GM23338 (cell line): ENCODE measurements at regions not wholly inside any gene's neighbourhood (a gene's known extent, or its start where the extent isn't known, plus 50 kb on each side); places are given as distances from the start of the nearest gene placed in this dataset.

ENCODE experiments used
- ATAC-seq: fragments of 200-7000 bp; cut with Tn5 transposase; 3 replicates; pipeline ENCODE4 v1.9.1; 2020
- DNase-seq: peaks from one replicate; pipeline ENCODE4 v3.0.0-alpha.2; 2015; ENCODE audit warnings: low spot score
- H2AFZ ChIP-seq: fragments of 200-600 bp; sonication (generic); 2 replicates; pipeline ENCODE4 v1.8.0; 2016; ENCODE audit warnings: antibody characterized with exemption, mild to moderate bottlenecking, moderate library complexity
- H3F3A ChIP-seq: fragments of 200-600 bp; sonication (generic); replicated peaks from 2 replicates; pipeline ENCODE4 v1.8.0; 2017; ENCODE audit warnings: antibody characterized with exemption, mixed run types, low read depth
- H3K27ac ChIP-seq: fragments of 200-600 bp; sonication (generic); 2 replicates; pipeline ENCODE4 v1.6.1; 2016; ENCODE audit warnings: low read depth
- H3K27me3 ChIP-seq: fragments of 200-600 bp; sonication (generic); 2 replicates; pipeline ENCODE4 v1.8.0; 2016; ENCODE audit warnings: mild to moderate bottlenecking, mixed run types, moderate library complexity; ENCODE audit not compliant: insufficient read depth
- H3K36me3 ChIP-seq: fragments of 200-600 bp; sonication (generic); 2 replicates; pipeline ENCODE4 v1.8.0; 2016; ENCODE audit warnings: mild to moderate bottlenecking; ENCODE audit not compliant: insufficient read depth
- H3K4me1 ChIP-seq: fragments of 200-600 bp; sonication (generic); 2 replicates; pipeline ENCODE4 v1.8.0; 2016; ENCODE audit warnings: mild to moderate bottlenecking, moderate library complexity; ENCODE audit not compliant: insufficient read depth
- H3K4me2 ChIP-seq: fragments of 200-600 bp; sonication (generic); 2 replicates; pipeline ENCODE4 v1.7.1; 2017; ENCODE audit warnings: mixed run types
- H3K4me3 ChIP-seq: fragments of 200-600 bp; sonication (generic); 2 replicates; pipeline ENCODE4 v1.6.1; 2016; ENCODE audit warnings: mixed run types
- H3K79me2 ChIP-seq: fragments of 200-600 bp; sonication (generic); replicated peaks from 2 replicates; pipeline ENCODE4 v1.8.0; 2017; ENCODE audit warnings: mild to moderate bottlenecking; ENCODE audit not compliant: insufficient read depth
- H3K9me2 ChIP-seq: fragments of 200-600 bp; sonication (generic); 2 replicates; pipeline ENCODE4 v1.8.0; 2017; ENCODE audit not compliant: insufficient read depth
- H4K20me1 ChIP-seq: fragments of 200-600 bp; sonication (generic); replicated peaks from 2 replicates; pipeline ENCODE4 v1.8.0; 2017; ENCODE audit warnings: mild to moderate bottlenecking; ENCODE audit not compliant: insufficient read depth
- H3K27ac Mint-ChIP-seq: 2 replicates; pipeline ENCODE4 v1.8.0; 2020; ENCODE audit warnings: inconsistent platforms, mild to moderate bottlenecking, moderate library complexity, mixed read lengths
- H3K27me3 Mint-ChIP-seq: 3 replicates; pipeline ENCODE4 v1.8.0; 2022; ENCODE audit warnings: low read depth, mild to moderate bottlenecking, moderate library complexity, mixed read lengths, inconsistent platforms; ENCODE audit not compliant: insufficient read depth, poor library complexity
- H3K36me3 Mint-ChIP-seq: 3 replicates; pipeline ENCODE4 v1.8.0; 2021; ENCODE audit warnings: low read depth, mild to moderate bottlenecking, inconsistent platforms, moderate library complexity, mixed read lengths
- H3K4me1 Mint-ChIP-seq: 3 replicates; pipeline ENCODE4 v1.8.0; 2020; ENCODE audit warnings: mild to moderate bottlenecking, inconsistent platforms, mixed read lengths
- H3K4me3 Mint-ChIP-seq: 3 replicates; pipeline ENCODE4 v1.8.0; 2021; ENCODE audit warnings: moderate library complexity, mild to moderate bottlenecking, inconsistent platforms, mixed read lengths
- H3K9me3 Mint-ChIP-seq: 3 replicates; pipeline ENCODE4 v1.8.0; 2020; ENCODE audit warnings: moderate library complexity, mild to moderate bottlenecking, inconsistent platforms, mixed read lengths
- CREB1 ChIP-seq: fragments of 250-450 bp; sonication (Bioruptor Pico); IDR thresholded peaks from 2 replicates; pipeline ENCODE4 v1.5.0; 2020; ENCODE audit warnings: low read depth, mild to moderate bottlenecking, moderate library complexity
- EZH2 ChIP-seq: fragments of 200-600 bp; sonication (generic); IDR thresholded peaks from one replicate; pipeline ENCODE4 v1.8.0; 2017; ENCODE audit warnings: antibody characterized with exemption, mild to moderate bottlenecking, low read depth; ENCODE audit not compliant: unreplicated experiment
- EZH2phosphoT487 ChIP-seq: fragments of 200-600 bp; sonication (generic); IDR thresholded peaks from one replicate; pipeline ENCODE4 v1.8.1; 2018; ENCODE audit warnings: antibody characterized with exemption; ENCODE audit not compliant: unreplicated experiment
- JUNB ChIP-seq: IDR thresholded peaks from one replicate; pipeline ENCODE4 v1.6.1; 2016; ENCODE audit warnings: antibody characterized with exemption; ENCODE audit not compliant: unreplicated experiment
- NANOG ChIP-seq: IDR thresholded peaks from 2 replicates; pipeline ENCODE4 v1.6.1; 2016; ENCODE audit warnings: antibody characterized with exemption, borderline replicate concordance
- POLR2AphosphoS5 ChIP-seq: IDR thresholded peaks from 2 replicates; pipeline ENCODE4 v1.6.1; 2016; ENCODE audit warnings: antibody characterized with exemption, low read depth
- STAT1 ChIP-seq: IDR thresholded peaks from one replicate; pipeline ENCODE4 v1.6.1; 2016; ENCODE audit warnings: antibody characterized with exemption; ENCODE audit not compliant: unreplicated experiment
- ZNF114 ChIP-seq: fragments of 250-450 bp; sonication (Bioruptor Pico); IDR thresholded peaks from 2 replicates; pipeline ENCODE4 v1.5.0; 2020; ENCODE audit warnings: mild to moderate bottlenecking, moderate library complexity
- ZNF331 ChIP-seq: fragments of 250-450 bp; sonication (Bioruptor Pico); IDR thresholded peaks from 2 replicates; pipeline ENCODE4 v1.5.0; 2020; ENCODE audit warnings: low read depth, mild to moderate bottlenecking, moderate library complexity
- TF ChIP-seq, protein P1 (sequence below), 2 experiments: fragments of 200-600 bp in 1 of 2; sonication (generic) in 1 of 2; conservative IDR thresholded peaks; 2 replicates each; pipeline versions ENCODE4 v1.5.1 to v1.6.1; 2016 to 2017; ENCODE audit warnings: antibody characterized with exemption in 2 of 2, low read depth in 2 of 2, mild to moderate bottlenecking in 2 of 2, moderate library complexity in 1 of 2
- TF ChIP-seq, protein P2 (sequence below): IDR thresholded peaks from one replicate; pipeline ENCODE4 v1.6.1; 2018; ENCODE audit warnings: antibody characterized with exemption; ENCODE audit not compliant: unreplicated experiment
- TF ChIP-seq, protein P3 (sequence below): fragments of 250-450 bp; sonication (Bioruptor Pico); IDR thresholded peaks from 2 replicates; pipeline ENCODE4 v1.5.0; 2020; ENCODE audit warnings: mild to moderate bottlenecking, moderate library complexity
- TF ChIP-seq, protein P4 (sequence below): IDR thresholded peaks from 2 replicates; pipeline ENCODE4 v1.6.1; 2016; ENCODE audit warnings: antibody characterized with exemption

DNA sequence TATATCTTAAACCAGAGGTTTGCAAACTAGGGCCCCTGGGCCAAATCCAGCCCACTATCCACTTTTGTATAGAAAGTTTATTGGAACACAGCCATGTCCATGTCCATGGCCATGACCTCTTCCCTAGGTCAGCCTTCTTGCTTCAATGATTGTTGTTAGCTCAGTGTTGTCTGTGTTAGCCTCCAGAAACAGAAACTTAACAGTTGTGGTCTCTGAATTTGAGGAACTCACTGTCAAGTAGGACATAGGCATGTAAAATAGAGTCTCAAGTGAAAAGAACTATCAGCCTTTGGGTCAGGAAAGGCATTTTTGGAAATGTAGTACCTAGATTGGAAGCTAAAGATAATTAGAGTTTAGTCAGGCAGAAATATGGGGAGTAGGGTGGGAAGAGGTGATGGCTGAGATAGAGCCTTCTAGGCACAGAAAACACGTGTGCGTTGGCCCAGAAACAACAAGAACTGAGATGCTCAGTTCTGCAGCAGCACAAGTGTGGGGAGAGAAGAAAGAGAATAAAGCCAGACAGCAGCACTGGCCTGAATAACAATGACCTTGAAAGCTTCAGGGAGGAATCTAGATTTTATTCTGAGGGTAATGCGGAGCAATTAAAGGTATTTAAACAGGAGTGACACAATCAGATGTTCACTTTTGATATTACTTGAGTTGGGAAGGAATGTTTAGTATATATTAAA, 87.0 kb upstream of the OLIG3 start:
- peaks cover 2% of the 10 kb centered on the region for H3K27me3 Mint-ChIP-seq
- no peak overlapping the region; the same call in 1 of the 2 replicates for H3K4me2 ChIP-seq
- TF ChIP-seq STAT1 (no peak), EZH2phosphoT487 (no peak), ZNF331 (CRISPR knock-in tag) (no peak), POLR2AphosphoS5 (no peak), JUNB (no peak), ZNF114 (CRISPR knock-in tag) (no peak), CREB1 (no peak), NANOG (no peak), EZH2 (no peak)
- TF ChIP-seq, protein P1, sequence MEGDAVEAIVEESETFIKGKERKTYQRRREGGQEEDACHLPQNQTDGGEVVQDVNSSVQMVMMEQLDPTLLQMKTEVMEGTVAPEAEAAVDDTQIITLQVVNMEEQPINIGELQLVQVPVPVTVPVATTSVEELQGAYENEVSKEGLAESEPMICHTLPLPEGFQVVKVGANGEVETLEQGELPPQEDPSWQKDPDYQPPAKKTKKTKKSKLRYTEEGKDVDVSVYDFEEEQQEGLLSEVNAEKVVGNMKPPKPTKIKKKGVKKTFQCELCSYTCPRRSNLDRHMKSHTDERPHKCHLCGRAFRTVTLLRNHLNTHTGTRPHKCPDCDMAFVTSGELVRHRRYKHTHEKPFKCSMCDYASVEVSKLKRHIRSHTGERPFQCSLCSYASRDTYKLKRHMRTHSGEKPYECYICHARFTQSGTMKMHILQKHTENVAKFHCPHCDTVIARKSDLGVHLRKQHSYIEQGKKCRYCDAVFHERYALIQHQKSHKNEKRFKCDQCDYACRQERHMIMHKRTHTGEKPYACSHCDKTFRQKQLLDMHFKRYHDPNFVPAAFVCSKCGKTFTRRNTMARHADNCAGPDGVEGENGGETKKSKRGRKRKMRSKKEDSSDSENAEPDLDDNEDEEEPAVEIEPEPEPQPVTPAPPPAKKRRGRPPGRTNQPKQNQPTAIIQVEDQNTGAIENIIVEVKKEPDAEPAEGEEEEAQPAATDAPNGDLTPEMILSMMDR (conservative IDR thresholded peaks at IDR 0.05; ENCODE audit: low read depth in 2 of 2): no peak
- TF ChIP-seq, protein P2, sequence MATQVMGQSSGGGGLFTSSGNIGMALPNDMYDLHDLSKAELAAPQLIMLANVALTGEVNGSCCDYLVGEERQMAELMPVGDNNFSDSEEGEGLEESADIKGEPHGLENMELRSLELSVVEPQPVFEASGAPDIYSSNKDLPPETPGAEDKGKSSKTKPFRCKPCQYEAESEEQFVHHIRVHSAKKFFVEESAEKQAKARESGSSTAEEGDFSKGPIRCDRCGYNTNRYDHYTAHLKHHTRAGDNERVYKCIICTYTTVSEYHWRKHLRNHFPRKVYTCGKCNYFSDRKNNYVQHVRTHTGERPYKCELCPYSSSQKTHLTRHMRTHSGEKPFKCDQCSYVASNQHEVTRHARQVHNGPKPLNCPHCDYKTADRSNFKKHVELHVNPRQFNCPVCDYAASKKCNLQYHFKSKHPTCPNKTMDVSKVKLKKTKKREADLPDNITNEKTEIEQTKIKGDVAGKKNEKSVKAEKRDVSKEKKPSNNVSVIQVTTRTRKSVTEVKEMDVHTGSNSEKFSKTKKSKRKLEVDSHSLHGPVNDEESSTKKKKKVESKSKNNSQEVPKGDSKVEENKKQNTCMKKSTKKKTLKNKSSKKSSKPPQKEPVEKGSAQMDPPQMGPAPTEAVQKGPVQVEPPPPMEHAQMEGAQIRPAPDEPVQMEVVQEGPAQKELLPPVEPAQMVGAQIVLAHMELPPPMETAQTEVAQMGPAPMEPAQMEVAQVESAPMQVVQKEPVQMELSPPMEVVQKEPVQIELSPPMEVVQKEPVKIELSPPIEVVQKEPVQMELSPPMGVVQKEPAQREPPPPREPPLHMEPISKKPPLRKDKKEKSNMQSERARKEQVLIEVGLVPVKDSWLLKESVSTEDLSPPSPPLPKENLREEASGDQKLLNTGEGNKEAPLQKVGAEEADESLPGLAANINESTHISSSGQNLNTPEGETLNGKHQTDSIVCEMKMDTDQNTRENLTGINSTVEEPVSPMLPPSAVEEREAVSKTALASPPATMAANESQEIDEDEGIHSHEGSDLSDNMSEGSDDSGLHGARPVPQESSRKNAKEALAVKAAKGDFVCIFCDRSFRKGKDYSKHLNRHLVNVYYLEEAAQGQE: no peak
- TF ChIP-seq, protein P3, sequence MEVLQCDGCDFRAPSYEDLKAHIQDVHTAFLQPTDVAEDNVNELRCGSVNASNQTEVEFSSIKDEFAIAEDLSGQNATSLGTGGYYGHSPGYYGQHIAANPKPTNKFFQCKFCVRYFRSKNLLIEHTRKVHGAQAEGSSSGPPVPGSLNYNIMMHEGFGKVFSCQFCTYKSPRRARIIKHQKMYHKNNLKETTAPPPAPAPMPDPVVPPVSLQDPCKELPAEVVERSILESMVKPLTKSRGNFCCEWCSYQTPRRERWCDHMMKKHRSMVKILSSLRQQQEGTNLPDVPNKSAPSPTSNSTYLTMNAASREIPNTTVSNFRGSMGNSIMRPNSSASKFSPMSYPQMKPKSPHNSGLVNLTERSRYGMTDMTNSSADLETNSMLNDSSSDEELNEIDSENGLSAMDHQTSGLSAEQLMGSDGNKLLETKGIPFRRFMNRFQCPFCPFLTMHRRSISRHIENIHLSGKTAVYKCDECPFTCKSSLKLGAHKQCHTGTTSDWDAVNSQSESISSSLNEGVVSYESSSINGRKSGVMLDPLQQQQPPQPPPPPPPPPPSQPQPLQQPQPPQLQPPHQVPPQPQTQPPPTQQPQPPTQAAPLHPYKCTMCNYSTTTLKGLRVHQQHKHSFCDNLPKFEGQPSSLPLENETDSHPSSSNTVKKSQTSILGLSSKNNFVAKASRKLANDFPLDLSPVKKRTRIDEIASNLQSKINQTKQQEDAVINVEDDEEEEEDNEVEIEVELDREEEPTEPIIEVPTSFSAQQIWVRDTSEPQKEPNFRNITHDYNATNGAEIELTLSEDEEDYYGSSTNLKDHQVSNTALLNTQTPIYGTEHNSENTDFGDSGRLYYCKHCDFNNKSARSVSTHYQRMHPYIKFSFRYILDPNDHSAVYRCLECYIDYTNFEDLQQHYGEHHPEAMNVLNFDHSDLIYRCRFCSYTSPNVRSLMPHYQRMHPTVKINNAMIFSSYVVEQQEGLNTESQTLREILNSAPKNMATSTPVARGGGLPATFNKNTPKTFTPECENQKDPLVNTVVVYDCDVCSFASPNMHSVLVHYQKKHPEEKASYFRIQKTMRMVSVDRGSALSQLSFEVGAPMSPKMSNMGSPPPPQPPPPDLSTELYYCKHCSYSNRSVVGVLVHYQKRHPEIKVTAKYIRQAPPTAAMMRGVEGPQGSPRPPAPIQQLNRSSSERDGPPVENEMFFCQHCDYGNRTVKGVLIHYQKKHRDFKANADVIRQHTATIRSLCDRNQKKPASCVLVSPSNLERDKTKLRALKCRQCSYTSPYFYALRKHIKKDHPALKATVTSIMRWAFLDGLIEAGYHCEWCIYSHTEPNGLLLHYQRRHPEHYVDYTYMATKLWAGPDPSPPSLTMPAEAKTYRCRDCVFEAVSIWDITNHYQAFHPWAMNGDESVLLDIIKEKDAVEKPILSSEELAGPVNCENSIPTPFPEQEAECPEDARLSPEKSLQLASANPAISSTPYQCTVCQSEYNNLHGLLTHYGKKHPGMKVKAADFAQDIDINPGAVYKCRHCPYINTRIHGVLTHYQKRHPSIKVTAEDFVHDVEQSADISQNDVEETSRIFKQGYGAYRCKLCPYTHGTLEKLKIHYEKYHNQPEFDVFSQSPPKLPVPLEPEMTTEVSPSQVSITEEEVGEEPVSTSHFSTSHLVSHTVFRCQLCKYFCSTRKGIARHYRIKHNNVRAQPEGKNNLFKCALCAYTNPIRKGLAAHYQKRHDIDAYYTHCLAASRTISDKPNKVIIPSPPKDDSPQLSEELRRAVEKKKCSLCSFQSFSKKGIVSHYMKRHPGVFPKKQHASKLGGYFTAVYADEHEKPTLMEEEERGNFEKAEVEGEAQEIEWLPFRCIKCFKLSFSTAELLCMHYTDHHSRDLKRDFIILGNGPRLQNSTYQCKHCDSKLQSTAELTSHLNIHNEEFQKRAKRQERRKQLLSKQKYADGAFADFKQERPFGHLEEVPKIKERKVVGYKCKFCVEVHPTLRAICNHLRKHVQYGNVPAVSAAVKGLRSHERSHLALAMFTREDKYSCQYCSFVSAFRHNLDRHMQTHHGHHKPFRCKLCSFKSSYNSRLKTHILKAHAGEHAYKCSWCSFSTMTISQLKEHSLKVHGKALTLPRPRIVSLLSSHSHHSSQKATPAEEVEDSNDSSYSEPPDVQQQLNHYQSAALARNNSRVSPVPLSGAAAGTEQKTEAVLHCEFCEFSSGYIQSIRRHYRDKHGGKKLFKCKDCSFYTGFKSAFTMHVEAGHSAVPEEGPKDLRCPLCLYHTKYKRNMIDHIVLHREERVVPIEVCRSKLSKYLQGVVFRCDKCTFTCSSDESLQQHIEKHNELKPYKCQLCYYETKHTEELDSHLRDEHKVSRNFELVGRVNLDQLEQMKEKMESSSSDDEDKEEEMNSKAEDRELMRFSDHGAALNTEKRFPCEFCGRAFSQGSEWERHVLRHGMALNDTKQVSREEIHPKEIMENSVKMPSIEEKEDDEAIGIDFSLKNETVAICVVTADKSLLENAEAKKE (CRISPR knock-in tag): no peak
- TF ChIP-seq, protein P4, sequence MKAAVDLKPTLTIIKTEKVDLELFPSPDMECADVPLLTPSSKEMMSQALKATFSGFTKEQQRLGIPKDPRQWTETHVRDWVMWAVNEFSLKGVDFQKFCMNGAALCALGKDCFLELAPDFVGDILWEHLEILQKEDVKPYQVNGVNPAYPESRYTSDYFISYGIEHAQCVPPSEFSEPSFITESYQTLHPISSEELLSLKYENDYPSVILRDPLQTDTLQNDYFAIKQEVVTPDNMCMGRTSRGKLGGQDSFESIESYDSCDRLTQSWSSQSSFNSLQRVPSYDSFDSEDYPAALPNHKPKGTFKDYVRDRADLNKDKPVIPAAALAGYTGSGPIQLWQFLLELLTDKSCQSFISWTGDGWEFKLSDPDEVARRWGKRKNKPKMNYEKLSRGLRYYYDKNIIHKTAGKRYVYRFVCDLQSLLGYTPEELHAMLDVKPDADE: no peak
- H3K9me3 Mint-ChIP-seq: no peaks in the 10 kb centered on the region
- H3K4me1 ChIP-seq: peaks cover 18% of the 10 kb centered on the region; the same call in 1 of the 2 replicates
- H4K20me1 ChIP-seq: no peaks in the 10 kb centered on the region
- H3K4me3 Mint-ChIP-seq: no peak overlapping the region
- H3K4me1 Mint-ChIP-seq: peaks cover 20% of the 10 kb centered on the region
- no peak overlapping the region for H3K27ac Mint-ChIP-seq
- DNase-seq (no peak), ATAC-seq (no peak)
- H2AFZ ChIP-seq: 0 out of 2 replicates have a peak overlapping the region, but pooled peaks have one; percentile 57
- no peaks in the 10 kb centered on the region for H3K36me3 ChIP-seq
- H3K27me3 ChIP-seq: no peaks in the 10 kb centered on the region
- H3K4me3 ChIP-seq: no peak overlapping the region
- H3K9me2 ChIP-seq: no peaks in the 10 kb centered on the region
- no peaks in the 10 kb centered on the region; the same call in 1 of the 2 replicates for H3F3A ChIP-seq
- no peak overlapping the region for H3K27ac ChIP-seq
- no peaks in the 10 kb centered on the region for H3K36me3 Mint-ChIP-seq
- H3K79me2 ChIP-seq: no peaks in the 10 kb centered on the region
